Ishikawa (cell line): ENCODE measurements at regions not wholly inside any gene's neighbourhood (a gene's known extent, or its start where the extent isn't known, plus 50 kb on each side); places are given as distances from the start of the nearest gene placed in this dataset.

Experiments
- CEBPB ChIP-seq: IDR thresholded peaks from 2 replicates; pipeline ENCODE4 v1.6.1; 2012
- CREB1 ChIP-seq: IDR thresholded peaks from 2 replicates; pipeline ENCODE4 v1.6.1; 2012; ENCODE audit warnings: low read depth
- EGR1 ChIP-seq: IDR thresholded peaks from 2 replicates; pipeline ENCODE4 v1.6.1; 2012
- EP300 ChIP-seq: IDR thresholded peaks from 2 replicates; pipeline ENCODE4 v1.6.1; 2012; ENCODE audit warnings: borderline replicate concordance
- FOXM1 ChIP-seq: IDR thresholded peaks from 2 replicates; pipeline ENCODE4 v1.6.1; 2012; ENCODE audit warnings: low read depth, borderline replicate concordance
- NFIC ChIP-seq: IDR thresholded peaks from 2 replicates; pipeline ENCODE4 v1.6.1; 2012
- RAD21 ChIP-seq: IDR thresholded peaks from 2 replicates; pipeline ENCODE4 v1.6.1; 2012; ENCODE audit warnings: low read depth
- TAF1 ChIP-seq: IDR thresholded peaks from 2 replicates; pipeline ENCODE4 v1.6.1; 2012; ENCODE audit warnings: low read depth, mild to moderate bottlenecking
- TEAD4 ChIP-seq: IDR thresholded peaks from 2 replicates; pipeline ENCODE4 v1.6.1; 2012
- YY1 ChIP-seq: IDR thresholded peaks from 2 replicates; pipeline ENCODE4 v1.6.1; 2012; ENCODE audit warnings: low read depth
- ZBTB7A ChIP-seq: IDR thresholded peaks from 2 replicates; pipeline ENCODE4 v1.6.1; 2012; ENCODE audit warnings: low read depth
- TF ChIP-seq, protein P1 (sequence below): IDR thresholded peaks from 2 replicates; pipeline ENCODE4 v1.6.1; 2012
- TF ChIP-seq, protein P2 (sequence below): IDR thresholded peaks from 2 replicates; pipeline ENCODE4 v1.6.1; 2012; ENCODE audit warnings: low read depth, mild to moderate bottlenecking
- TF ChIP-seq, protein P3 (sequence below): IDR thresholded peaks from 2 replicates; pipeline ENCODE4 v1.6.1; 2012

DNA sequence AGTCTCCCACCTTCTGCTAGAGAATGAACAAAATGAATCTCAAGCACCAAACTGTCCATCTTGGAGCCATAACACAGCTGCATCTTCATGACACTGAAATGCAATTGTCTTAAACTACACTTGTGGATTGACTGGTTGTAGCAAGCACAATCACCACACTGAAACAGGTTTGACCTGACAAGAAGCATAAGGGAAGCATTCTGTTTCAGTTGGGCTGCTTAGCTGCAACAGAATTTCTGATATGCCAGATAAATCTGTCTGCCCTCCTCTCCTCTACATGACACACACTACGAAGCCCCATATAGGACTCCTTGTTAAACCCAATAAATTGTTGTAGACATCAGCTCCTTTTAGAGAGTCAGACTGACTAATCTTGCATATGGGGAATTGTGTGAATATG, 101.8 kb upstream of the NPY2R start:
- no peak for TF ChIP-seq TAF1
- TF ChIP-seq, protein P1, sequence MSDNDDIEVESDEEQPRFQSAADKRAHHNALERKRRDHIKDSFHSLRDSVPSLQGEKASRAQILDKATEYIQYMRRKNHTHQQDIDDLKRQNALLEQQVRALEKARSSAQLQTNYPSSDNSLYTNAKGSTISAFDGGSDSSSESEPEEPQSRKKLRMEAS, result no peak
- no peak for TF ChIP-seq RAD21
- TF ChIP-seq, protein P2, sequence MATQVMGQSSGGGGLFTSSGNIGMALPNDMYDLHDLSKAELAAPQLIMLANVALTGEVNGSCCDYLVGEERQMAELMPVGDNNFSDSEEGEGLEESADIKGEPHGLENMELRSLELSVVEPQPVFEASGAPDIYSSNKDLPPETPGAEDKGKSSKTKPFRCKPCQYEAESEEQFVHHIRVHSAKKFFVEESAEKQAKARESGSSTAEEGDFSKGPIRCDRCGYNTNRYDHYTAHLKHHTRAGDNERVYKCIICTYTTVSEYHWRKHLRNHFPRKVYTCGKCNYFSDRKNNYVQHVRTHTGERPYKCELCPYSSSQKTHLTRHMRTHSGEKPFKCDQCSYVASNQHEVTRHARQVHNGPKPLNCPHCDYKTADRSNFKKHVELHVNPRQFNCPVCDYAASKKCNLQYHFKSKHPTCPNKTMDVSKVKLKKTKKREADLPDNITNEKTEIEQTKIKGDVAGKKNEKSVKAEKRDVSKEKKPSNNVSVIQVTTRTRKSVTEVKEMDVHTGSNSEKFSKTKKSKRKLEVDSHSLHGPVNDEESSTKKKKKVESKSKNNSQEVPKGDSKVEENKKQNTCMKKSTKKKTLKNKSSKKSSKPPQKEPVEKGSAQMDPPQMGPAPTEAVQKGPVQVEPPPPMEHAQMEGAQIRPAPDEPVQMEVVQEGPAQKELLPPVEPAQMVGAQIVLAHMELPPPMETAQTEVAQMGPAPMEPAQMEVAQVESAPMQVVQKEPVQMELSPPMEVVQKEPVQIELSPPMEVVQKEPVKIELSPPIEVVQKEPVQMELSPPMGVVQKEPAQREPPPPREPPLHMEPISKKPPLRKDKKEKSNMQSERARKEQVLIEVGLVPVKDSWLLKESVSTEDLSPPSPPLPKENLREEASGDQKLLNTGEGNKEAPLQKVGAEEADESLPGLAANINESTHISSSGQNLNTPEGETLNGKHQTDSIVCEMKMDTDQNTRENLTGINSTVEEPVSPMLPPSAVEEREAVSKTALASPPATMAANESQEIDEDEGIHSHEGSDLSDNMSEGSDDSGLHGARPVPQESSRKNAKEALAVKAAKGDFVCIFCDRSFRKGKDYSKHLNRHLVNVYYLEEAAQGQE, result no peak
- TF ChIP-seq YY1, result no peak
- no peak for TF ChIP-seq EP300
- no peak for TF ChIP-seq ZBTB7A
- TF ChIP-seq, protein P3, sequence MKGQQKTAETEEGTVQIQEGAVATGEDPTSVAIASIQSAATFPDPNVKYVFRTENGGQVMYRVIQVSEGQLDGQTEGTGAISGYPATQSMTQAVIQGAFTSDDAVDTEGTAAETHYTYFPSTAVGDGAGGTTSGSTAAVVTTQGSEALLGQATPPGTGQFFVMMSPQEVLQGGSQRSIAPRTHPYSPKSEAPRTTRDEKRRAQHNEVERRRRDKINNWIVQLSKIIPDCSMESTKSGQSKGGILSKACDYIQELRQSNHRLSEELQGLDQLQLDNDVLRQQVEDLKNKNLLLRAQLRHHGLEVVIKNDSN, result no peak
- no peak for TF ChIP-seq CEBPB
- no peak for TF ChIP-seq NFIC
- TF ChIP-seq CREB1, result no peak
- TF ChIP-seq FOXM1, result no peak
- no peak for TF ChIP-seq EGR1
- TF ChIP-seq TEAD4, result no peak
